NCI-H2227 (cell line): ENCODE measurements at regions not wholly inside any gene's neighbourhood (a gene's known extent, or its start where the extent isn't known, plus 50 kb on each side); places are given as distances from the start of the nearest gene placed in this dataset.
A peak's percentile ranks its signal among the peaks of the same experiment; 100 is the strongest.
"Not testable (repeated sequence)": the region's sequence is repeated elsewhere in the genome, so short reads cannot be mapped to it uniquely, and the experiment has no call there.

Experiments used
- DNase-seq: peaks from one replicate; lab custom pipeline; 2025; ENCODE audit not compliant: unreplicated experiment; lab: John Stamatoyannopoulos, UW

DNA sequence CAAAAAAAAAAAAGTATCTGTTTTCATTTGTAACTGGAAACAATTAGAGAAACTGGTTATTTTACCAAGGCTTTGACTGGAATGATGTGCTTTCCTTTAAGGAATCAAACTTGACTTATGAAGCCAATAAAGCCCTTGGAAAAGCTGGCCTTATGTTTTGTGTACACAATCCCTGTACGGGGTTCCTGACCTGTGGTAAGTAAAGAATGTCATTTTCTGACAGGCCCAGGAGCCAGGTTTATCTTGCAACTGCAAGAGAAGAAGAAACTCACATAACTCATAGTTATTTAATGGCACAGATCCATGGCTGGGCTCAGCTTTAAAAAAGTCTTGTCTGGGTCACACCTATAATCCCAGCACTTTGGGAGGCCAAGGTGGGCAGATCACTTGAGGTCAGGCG is 235.9 kb upstream of the RAI14 start:
- DNase-seq, result not testable (repeated sequence)

GRCh38 chr5:34436761-34437501 is 219.2 kb upstream of the RAI14 start:
- DNase-seq, result no peak

- DNase-seq, result no peak
Measured at GRCh38 chr5:34439601-34440000, 216.5 kb upstream of the RAI14 start.

DNA sequence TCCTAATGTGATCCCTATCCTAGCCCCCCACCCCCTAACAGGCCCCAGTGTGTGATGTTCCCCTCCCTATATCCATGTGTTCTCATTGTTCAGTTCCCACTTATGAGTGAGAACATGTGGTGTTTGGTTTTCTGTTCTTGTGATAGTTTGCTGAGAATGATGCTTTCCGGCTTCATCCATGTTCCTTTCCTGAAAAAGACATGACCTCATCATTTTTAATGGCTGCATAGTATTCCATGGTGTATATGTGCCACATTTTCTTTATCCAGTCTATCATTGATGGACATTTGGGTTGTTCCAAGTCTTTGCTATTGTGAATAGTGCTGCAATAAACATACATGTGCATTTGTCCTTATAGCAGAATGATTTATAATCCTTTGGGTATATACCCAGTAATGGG is 214.4 kb upstream of the RAI14 start:
- not testable (repeated sequence) for DNase-seq

DNA sequence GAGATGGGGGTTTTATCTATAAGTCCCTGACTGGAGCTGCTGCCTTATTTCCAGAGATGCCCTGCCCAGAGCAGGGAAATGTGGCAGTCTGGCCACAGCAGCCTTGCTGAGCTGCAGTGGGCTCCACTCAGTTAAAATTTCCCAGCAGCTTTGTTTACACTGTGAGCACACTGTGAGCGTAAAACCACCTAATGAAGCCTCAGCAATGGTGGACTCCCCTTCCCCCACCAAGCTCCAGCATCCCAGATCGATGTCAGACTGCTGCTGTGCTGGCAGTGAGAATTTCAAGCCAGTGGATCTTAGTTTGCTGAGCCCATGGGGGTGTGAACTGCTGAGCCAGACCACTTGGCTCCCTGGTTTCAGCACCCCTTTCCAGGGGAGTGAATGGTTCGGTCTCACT is 208.7 kb upstream of the RAI14 start:
- no peak for DNase-seq

GRCh38 chr5:34449639-34450038 is 206.5 kb upstream of the RAI14 start:
- DNase-seq, result no peak

GRCh38 chr5:34450338-34450737 is 205.8 kb upstream of the RAI14 start:
- DNase-seq, result no peak

DNA sequence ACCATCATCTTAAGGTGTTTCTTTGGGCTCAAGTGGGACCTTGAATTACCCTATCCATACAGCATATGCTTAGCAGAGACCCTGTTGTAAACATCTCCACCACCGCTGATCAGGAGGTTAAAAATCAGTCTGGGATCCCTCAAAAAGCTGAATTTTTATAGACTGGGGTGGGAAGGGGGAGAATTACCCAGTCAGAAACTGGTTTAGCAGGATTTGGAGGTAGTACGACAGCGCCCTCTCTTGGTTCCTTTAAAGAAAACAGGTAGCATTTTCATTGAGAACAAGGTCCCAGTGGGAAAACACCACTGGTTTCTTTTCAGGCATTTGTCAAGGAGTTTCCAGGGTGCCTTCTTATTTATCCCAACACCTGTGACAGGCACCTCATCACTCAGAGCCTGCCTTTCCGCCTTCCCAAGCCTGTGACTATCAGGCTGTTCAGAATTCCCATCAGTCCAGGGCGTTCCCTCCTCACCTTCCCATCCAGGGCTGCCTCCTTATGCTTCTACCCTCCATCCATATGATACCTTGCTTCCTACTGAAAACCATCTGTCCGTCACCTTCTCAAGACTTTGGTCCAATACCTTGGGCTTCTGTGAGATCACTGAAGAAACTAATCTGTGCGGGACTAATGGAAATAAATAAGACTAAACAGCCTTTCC is 203.8 kb upstream of the RAI14 start:
- DNase-seq, result no peak

- DNase-seq, result no peak
Measured at GRCh38 chr5:34455098-34455497, 201.0 kb upstream of the RAI14 start.

GRCh38 chr5:34459908-34460307 is 196.2 kb upstream of the RAI14 start:
- DNase-seq, result peak; percentile 31

DNA sequence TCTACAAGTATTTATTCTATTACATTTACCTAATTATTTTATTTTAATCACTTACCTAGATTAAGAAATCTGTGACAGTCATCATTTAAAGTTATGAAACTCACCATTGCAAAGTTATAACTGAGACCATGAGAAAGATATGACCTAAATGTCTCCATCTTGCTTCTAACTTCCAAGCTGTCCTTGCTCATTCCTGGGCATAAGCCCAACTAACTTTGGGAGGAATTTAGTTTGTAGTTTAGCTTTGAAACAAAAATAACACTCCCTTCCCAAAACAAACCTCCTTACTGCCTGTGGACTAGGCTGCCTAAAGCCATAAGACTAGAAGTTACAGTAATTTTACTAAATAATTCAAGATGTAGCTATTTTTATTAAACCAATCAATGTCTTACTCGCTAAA is 195.6 kb upstream of the RAI14 start:
- DNase-seq, result no peak

DNA sequence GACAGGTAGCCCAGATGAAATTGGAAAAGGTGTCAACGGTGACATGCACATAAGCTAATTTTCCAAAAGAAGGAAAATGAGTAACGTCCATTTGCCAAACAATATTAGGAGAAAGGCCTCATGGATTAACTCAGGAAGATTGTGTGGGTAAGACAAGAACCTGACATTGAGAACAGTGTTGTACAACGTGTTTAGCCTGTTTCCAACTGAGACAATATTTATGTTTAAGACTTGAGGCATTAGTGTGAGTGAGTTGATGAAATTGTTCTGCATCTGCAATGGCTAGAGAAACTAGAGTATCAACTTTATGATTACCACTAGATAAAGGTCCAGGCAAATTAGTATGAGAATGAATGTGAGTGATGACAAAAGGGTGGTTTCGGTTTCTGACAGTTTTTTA is 191.3 kb upstream of the RAI14 start:
- no peak for DNase-seq

DNA sequence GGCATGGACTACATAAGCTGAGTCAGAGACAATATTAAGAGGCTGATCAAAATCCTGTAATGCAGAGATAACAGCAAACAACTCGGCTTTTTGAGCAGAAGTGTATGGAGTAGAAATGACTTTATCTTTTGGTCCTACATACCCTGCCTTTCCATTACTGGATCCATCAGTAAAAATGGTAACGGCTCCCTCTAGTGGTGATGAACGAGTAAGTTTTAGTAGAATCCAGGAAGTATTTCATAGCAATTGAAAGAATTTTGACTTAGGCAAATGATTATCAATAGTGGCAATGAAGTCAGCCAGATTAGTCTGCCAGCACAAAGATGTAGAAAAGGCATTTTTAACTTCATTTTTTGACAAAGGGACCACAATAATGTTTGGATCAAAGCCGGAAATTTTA is 190.8 kb upstream of the RAI14 start:
- peak; percentile 83 for DNase-seq

- not testable (repeated sequence) for DNase-seq
Measured at GRCh38 chr5:34466519-34467388, 189.4 kb upstream of the RAI14 start.

GRCh38 chr5:34467436-34467835 is 188.7 kb upstream of the RAI14 start:
- DNase-seq, result no peak

- not testable (repeated sequence) for DNase-seq
Measured at GRCh38 chr5:34467984-34468383, 188.1 kb upstream of the RAI14 start.

- no peak for DNase-seq
Measured at GRCh38 chr5:34469971-34470370, 186.2 kb upstream of the RAI14 start.

DNA sequence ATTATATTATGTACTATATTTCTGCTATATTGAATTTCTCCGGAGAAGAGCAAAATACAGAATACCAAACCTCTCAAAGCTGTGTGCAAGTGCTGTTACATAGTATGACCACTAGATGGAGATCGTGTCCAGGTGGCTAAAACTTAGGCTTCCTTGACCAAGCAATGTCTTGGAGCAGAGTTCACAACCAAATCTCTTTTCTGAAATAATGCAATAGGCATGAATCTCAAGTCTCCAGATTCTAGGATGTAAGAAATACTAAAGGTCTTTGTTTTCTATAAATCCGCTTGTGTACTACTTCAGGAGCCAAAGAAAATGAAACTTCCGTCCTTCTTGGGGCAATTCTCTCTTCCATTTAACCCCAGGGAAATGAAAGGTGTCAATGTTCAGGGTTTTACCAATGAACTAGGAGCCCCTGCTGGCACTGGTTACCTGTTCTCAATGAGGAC is 181.5 kb upstream of the RAI14 start:
- peak; percentile 73 for DNase-seq

GRCh38 chr5:34475249-34475966 is 180.7 kb upstream of the RAI14 start:
- no peak for DNase-seq

DNA sequence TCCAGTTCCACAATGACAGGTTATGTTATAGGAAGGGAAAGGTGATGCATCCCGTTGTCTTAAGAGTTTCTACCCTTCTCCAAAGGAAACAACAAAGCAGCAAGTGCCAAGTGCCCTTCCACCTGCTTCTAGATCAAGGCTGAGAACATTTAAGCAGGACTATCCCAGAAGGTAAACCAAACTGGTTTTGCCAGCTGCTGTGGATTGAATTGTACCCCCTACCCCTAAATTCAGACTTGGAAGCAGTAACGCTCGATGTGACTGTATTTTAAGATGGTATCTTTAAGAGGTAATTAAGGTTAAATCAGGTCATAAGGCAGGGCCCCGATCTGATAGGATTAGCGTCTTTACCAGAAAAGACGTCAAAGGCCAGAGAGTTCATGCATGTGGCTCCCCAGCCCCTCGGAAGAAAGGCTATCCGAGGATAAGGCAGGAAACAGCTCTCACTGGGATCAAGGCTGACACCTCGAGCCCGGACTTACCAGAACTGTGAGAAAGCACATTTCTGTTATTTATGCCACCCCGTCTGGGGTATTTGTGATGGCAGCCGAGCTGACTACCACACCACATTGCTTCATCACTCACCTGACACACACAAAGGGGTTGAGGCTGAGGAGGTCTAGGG is 179.1 kb upstream of the RAI14 start:
- no peak for DNase-seq
